PC-3 (cell line): ENCODE measurements at regions not wholly inside any gene's neighbourhood (a gene's known extent, or its start where the extent isn't known, plus 50 kb on each side); places are given as distances from the start of the nearest gene placed in this dataset.

ENCODE experiments used
- EZH2phosphoT487 ChIP-seq: fragments of 300-600 bp; sonication (generic); IDR thresholded peaks from 2 replicates; pipeline ENCODE4 v1.6.1; 2018; ENCODE audit warnings: mild to moderate bottlenecking, antibody characterized with exemption, low read length, borderline replicate concordance
- TF ChIP-seq, protein P1 (sequence below): fragments of 300-600 bp; sonication (generic); conservative IDR thresholded peaks from 2 replicates; pipeline ENCODE4 v1.5.1; 2017; ENCODE audit warnings: antibody characterized with exemption, low read depth, mild to moderate bottlenecking, low read length

DNA sequence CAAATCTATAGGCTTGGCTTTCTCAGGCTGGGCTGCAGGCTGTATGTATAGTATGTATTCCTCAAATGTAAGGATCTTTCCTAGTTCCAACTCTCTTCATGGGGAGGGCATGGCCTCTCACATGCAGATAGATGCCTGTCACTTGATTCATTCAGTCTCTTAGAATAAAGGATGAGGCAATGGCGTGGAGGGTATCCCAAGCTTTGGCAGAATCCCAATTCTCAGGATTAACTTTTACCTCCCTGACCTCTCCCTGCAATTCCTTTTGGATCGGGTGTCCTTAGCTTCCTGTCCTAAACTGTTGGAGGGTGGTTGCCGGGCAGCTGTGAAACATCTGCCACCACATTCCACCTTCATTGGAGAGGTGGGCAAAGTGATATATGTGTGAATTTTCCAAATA, 80.3 kb downstream of the INSIG2 start:
- TF ChIP-seq, protein P1, sequence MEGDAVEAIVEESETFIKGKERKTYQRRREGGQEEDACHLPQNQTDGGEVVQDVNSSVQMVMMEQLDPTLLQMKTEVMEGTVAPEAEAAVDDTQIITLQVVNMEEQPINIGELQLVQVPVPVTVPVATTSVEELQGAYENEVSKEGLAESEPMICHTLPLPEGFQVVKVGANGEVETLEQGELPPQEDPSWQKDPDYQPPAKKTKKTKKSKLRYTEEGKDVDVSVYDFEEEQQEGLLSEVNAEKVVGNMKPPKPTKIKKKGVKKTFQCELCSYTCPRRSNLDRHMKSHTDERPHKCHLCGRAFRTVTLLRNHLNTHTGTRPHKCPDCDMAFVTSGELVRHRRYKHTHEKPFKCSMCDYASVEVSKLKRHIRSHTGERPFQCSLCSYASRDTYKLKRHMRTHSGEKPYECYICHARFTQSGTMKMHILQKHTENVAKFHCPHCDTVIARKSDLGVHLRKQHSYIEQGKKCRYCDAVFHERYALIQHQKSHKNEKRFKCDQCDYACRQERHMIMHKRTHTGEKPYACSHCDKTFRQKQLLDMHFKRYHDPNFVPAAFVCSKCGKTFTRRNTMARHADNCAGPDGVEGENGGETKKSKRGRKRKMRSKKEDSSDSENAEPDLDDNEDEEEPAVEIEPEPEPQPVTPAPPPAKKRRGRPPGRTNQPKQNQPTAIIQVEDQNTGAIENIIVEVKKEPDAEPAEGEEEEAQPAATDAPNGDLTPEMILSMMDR, result no peak
- no peak for TF ChIP-seq EZH2phosphoT487
